NOMO-1 treated with DMSO at 0.1 percent for 48 hours (cell line): ENCODE measurements at regions not wholly inside any gene's neighbourhood (a gene's known extent, or its start where the extent isn't known, plus 50 kb on each side); places are given as distances from the start of the nearest gene placed in this dataset.

ENCODE experiments used
- DNase-seq: peaks from one replicate; lab custom pipeline; 2025; ENCODE audit not compliant: unreplicated experiment; lab: John Stamatoyannopoulos, UW

GRCh38 chr21:35940074-35940927 is 120.0 kb downstream of the SETD4 start:
- peak; percentile 81 for DNase-seq

DNA sequence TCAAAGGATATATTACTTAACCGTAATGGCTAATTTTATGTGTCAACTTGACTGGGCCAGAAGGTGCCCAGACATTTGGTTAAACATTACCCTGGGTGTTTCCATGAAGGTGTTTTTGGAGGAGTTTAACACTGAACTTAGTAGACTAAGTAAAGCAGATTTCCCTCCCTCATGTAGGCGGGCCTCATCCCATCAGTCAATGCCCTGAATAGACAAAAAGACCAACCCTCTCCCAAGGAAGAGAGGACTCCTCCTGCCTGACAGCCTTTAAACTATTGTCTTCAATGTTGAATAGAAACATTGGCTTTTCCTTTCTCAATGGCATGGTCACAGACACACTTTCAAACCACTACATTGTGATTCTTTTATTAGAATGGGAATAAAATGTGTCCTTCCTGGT is 121.9 kb downstream of the SETD4 start:
- no peak for DNase-seq

DNA sequence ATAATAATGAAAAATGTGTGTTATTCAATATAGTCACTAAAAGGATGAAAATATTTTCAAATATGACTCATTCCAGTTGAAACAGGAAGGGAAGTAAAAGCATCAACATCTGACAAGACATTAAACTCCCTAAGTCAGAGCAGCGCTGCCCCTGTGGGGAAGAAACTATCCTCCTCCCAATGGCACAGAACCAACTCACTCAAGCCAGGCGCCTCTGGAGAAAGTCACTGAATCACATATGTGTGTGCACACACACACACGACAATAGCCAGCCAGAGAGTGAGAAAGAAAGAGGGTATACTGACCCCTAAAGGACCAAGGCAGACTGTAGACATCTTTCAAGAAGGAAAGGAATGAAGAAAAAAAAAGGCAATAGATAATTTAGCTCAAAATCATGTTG is 126.9 kb downstream of the SETD4 start:
- peak; percentile 76 for DNase-seq

DNA sequence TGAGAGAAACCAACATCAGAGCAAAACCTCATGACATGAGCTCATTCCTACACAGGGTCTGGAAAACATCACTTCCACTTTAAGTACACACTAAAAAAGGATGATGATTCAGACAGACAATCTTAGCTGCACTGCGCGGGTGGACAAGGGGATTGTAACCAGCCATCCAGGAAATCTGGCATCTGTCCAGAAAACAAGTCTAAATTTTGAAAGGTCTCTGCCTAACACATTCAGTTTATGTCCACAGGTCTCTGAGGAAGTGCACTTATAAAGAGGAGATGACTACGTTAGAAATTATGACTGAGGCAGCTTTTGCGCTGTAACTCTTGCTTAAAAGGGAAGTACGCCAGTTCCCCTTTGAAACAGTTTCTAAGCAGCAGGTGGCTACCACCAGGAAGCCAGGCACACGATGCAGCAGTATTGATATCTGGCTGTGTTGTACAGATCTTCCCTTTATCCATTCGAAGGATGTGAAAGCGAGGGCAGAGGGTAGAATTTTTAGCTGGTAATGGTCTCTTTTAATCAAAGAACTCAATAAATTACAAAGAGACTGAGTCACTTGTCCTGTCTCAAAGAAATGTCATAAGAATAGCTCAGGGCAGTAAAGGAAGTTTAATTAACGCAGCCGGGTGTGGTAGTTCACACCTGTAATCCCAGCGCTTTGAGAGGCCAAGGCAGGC is 128.0 kb downstream of the SETD4 start:
- DNase-seq, result peak; percentile 100

DNA sequence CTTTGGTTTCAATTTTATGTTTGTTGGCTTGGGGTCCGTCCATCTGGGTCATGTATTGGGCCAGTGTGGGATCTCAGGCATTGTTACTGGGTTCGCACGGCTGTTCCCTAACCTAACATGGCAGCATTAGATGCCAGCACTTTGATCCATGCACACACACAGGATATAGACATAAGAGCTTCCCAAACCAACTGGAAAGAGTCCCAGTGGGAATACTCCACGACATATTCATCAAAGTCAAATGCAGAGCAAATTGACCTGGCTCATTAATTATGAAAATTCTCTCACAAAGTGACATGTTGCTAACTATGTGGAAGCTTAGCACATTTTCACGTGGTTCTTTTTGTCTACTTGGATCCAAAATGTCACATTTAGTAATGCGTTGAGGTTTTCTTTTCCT is 130.4 kb downstream of the SETD4 start:
- DNase-seq, result no peak

GRCh38 chr21:35927262-35927661 is 133.1 kb downstream of the SETD4 start:
- no peak for DNase-seq

- no peak for DNase-seq
These were observed 134.2 kb downstream of the SETD4 start for GRCh38 chr21:35926003-35926740.

DNA sequence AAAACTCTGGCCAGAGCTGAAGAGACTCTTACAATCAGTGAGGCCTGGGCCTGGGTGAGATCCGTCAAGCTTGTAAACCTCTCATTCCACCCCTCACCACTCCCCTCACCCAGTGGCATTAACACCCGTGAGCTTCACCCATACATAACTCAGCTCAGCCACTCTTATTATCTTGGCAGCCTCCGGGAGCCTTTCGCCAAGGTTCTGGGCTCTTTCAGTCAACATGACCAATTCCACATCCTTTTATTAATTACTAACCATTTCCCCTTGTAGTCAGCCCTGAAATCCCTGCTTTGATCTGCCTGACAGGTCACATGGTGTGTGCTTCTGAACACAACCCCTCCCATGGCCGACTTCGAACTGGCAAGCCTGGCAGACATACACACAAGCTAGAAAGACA is 134.8 kb downstream of the SETD4 start:
- no peak for DNase-seq

DNA sequence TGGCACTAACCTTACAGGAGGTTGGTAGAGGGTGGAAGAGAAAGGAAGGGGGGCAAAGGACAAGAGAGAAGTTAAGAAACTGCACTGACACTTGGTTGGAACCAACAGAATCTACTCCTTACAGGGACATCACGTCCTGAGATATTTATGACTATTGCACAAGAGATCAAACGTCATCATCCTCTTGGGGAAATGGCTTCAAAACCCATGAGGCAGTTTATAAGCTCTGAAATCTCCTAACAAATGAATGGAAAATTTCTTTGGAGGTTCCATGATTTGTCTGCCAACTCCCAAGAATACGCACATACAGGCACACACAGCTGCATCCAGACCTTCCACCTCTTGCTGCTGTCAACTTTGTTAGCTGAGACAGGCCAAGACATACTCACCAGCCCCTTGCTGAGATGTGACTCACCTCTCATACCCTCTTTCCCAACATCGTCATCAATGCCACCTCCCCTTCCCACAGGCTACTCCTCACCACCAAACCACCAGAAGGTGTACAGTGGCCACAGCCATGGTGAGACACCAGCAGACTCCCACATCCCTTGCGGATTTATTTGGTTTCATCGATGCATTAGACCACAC is 135.5 kb downstream of the SETD4 start:
- peak; percentile 67 for DNase-seq

GRCh38 chr21:35923971-35924370 is 136.4 kb downstream of the SETD4 start:
- no peak for DNase-seq

DNA sequence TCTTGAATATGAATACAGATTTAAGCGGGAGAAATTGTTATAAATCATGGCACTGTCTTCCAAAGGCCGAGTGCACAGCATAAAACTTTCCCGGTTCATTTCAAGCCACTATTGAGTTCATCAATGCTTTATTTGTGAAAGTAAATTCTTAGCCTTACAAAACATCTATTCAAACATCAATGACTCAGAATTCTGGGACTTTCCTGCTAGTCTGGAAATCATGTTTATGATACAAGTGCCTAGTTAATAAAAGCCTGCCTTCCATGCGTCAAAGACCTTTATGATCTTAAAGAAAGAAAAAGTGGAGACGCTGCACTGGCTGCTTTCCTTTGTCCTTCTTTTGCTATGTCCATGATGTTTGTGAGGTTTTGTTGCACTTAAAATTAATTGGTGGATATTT is 137.7 kb downstream of the SETD4 start:
- DNase-seq, result no peak

GRCh38 chr21:35921471-35921870 is 138.9 kb downstream of the SETD4 start:
- no peak for DNase-seq

DNA sequence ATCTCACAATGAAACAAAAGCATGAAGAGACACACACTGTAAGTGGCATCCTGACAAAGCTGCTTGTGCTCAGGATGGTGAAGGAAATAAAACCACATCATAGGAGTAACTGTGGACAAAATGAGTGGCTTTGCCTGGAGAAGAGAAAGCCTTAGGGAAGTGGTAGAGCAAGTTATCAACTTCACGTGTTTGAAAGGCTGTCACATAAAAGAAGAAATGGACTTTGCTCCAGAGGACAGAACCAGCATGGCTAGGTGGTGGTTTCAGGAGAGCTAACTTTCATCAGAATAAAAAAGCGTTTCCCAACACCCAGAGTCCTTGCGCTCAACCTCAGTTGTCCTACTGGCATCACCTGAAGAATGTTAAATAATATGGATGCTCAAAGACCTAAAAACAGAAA is 139.9 kb downstream of the SETD4 start:
- no peak for DNase-seq

DNA sequence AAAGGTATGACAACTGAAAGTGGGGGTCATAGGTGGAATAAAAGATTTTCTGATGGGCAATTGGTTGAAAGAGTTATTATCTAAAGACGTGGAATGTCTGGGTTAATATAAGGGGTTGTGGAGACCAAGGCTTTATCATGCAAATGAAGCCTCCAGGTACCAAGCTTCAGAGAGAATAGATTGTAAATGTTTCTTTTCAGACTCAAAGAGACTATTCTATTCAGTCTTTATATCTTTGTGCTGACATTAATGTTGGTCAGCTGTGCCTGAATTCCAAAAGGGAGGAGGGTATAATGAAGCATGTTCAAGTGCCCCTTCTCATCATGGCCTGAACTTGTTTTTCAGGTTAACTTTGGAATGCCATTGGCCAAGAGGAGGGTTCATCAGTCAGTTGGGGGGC is 145.3 kb downstream of the SETD4 start:
- no peak for DNase-seq

GRCh38 chr21:35911412-35912191 is 148.7 kb downstream of the SETD4 start:
- DNase-seq, result no peak

- no peak for DNase-seq
These were observed 150.7 kb downstream of the SETD4 start for GRCh38 chr21:35909456-35910223.

DNA sequence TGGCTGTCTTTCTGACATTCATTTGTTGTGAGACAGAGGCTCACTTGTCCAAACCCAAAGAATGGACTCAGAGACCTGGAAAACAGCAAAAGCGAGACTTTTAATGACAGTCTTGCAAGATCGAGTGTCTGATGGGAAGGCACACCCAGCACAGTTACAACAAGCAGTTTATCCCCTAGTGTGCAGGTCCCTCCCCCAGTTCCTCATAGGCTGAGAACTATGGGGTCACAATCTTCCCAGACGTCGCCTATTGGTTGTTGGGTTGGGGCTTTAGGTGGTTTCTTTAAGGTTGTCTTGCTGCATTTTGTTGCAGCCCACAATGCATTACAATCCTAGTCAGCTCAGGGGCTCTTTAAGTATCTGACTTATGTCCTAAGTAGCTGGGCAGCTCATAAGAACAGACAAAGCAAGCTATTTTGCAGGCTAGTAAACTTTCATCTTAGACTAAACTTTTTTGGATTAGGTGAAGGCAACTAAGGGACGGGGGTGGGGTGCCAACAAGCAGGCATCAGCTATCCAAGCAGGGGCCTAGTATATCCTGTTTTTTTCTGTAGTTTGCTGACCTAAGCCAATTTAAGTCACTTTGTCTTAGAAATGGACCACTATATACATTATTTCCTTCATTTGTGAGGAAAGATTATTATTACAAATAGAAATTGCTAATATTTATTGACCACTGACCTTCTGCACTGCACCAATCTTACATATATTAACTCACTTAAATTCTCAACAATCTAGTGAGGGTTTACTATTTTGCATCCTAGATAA is 151.8 kb downstream of the SETD4 start:
- DNase-seq, result no peak

DNA sequence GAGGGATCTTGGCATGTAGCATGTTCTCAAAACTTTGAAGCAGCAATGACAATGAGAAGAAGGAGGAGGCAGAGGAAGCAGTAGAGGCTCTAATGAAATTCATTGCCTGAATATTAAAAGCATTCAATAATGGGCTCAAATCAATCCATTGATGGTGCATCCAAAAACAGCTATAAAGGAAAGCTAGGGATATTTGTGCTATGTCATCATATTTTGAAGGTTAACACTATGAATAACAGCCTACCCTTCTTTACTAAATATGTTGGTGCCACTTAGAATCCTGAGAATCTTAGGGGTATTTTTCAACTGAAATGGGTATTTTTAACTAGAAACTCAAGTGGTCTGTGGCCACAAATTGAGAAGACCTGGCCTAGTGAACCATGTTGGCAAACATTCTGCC is 153.7 kb downstream of the SETD4 start:
- no peak for DNase-seq

GRCh38 chr21:35905963-35906345 is 154.4 kb downstream of the SETD4 start:
- DNase-seq, result no peak
